GM19025 (cell line): ENCODE measurements at regions not wholly inside any gene's neighbourhood (a gene's known extent, or its start where the extent isn't known, plus 50 kb on each side); places are given as distances from the start of the nearest gene placed in this dataset.
A peak's percentile ranks its signal among the peaks of the same experiment; 100 is the strongest.
"Not testable (repeated sequence)": the region's sequence is repeated elsewhere in the genome, so short reads cannot be mapped to it uniquely, and the experiment has no call there.

ENCODE experiments used
- ATAC-seq: cut with Tn5 transposase; IDR thresholded peaks from one replicate; pipeline ENCODE4 v1.9.1; 2021; ENCODE audit warnings: mild to moderate bottlenecking, low read depth, moderate library complexity; ENCODE audit not compliant: unreplicated experiment

- no peak for ATAC-seq
Measured at GRCh38 chr5:68071282-68071632, 144.3 kb upstream of the PIK3R1 start.

- peak; percentile 95 for ATAC-seq
Measured at GRCh38 chr5:68070591-68071281, 144.8 kb upstream of the PIK3R1 start.

GRCh38 chr5:68067976-68068603, 147.5 kb upstream of the PIK3R1 start:
- ATAC-seq: no peak

GRCh38 chr5:68067291-68067690, 148.3 kb upstream of the PIK3R1 start:
- no peak for ATAC-seq

GRCh38 chr5:68066277-68066955, 149.1 kb upstream of the PIK3R1 start:
- ATAC-seq: no peak

GRCh38 chr5:68065321-68065720, 150.2 kb upstream of the PIK3R1 start:
- ATAC-seq: not testable (repeated sequence)

- no peak for ATAC-seq
Measured at GRCh38 chr5:68060382-68060781, 155.2 kb upstream of the PIK3R1 start.

- ATAC-seq: no peak
Measured at GRCh38 chr5:68057191-68057590, 158.4 kb upstream of the PIK3R1 start.

GRCh38 chr5:68055686-68056085, 159.9 kb upstream of the PIK3R1 start:
- no peak for ATAC-seq

- no peak for ATAC-seq
Measured at GRCh38 chr5:68054638-68055037, 160.9 kb upstream of the PIK3R1 start.

- no peak for ATAC-seq
Measured at GRCh38 chr5:68053202-68053601, 162.4 kb upstream of the PIK3R1 start.

GRCh38 chr5:68049053-68049713, 166.4 kb upstream of the PIK3R1 start:
- ATAC-seq: no peak

- ATAC-seq: no peak
Measured at GRCh38 chr5:68048516-68048915, 167.0 kb upstream of the PIK3R1 start.

GRCh38 chr5:68048054-68048453, 167.5 kb upstream of the PIK3R1 start:
- ATAC-seq: not testable (repeated sequence)

GRCh38 chr5:68047035-68047434, 168.5 kb upstream of the PIK3R1 start:
- ATAC-seq: no peak

- no peak for ATAC-seq
Measured at GRCh38 chr5:68046445-68046844, 169.1 kb upstream of the PIK3R1 start.

- ATAC-seq: peak; percentile 98
Measured at GRCh38 chr5:68041293-68041692, 174.3 kb upstream of the PIK3R1 start.

GRCh38 chr5:68037546-68037945, 178.0 kb upstream of the PIK3R1 start:
- no peak for ATAC-seq

- ATAC-seq: no peak
Measured at GRCh38 chr5:68033961-68034571, 181.5 kb upstream of the PIK3R1 start.

GRCh38 chr5:68033029-68033428, 182.5 kb upstream of the PIK3R1 start:
- no peak for ATAC-seq

GRCh38 chr5:68032216-68032762, 183.3 kb upstream of the PIK3R1 start:
- no peak for ATAC-seq
